HUES48 (cell line): ENCODE measurements at regions not wholly inside any gene's neighbourhood (a gene's known extent, or its start where the extent isn't known, plus 50 kb on each side); places are given as distances from the start of the nearest gene placed in this dataset.
"Not testable (repeated sequence)": the region's sequence is repeated elsewhere in the genome, so short reads cannot be mapped to it uniquely, and the experiment has no call there.

ENCODE experiments used
- H3K27ac ChIP-seq: one replicate; pipeline ENCODE4 v1.7.0; 2013; ENCODE audit warnings: low read depth, low read length, inconsistent platforms
- H3K27me3 ChIP-seq: 2 replicates; pipeline ENCODE4 v1.6.1; 2013; ENCODE audit warnings: mild to moderate bottlenecking, low read length; ENCODE audit not compliant: control insufficient read depth, insufficient read depth
- H3K36me3 ChIP-seq: 2 replicates; pipeline ENCODE4 v1.6.1; 2013; ENCODE audit warnings: low read length; ENCODE audit not compliant: control insufficient read depth, insufficient read depth
- H3K4me1 ChIP-seq: 2 replicates; pipeline ENCODE4 v1.6.1; 2013; ENCODE audit warnings: mild to moderate bottlenecking, low read length; ENCODE audit not compliant: control insufficient read depth, insufficient read depth
- H3K4me3 ChIP-seq: 2 replicates; pipeline ENCODE4 v1.5.1; 2013; ENCODE audit warnings: mild to moderate bottlenecking, low read depth, low read length
- H3K9ac ChIP-seq: 2 replicates; pipeline ENCODE4 v1.6.1; 2013; ENCODE audit warnings: mild to moderate bottlenecking, low read depth, low read length, moderate library complexity
- H3K9me3 ChIP-seq: 2 replicates; pipeline ENCODE4 v1.6.1; 2013; ENCODE audit warnings: low read length; ENCODE audit not compliant: control insufficient read depth, insufficient read depth

GRCh38 chr14:97106609-97107008 is 309.4 kb downstream of the VRK1 start:
- Histone ChIP-seq H3K9me3 (no peaks in the 10 kb centered on the region), H3K27me3 (no peaks in the 10 kb centered on the region), H3K4me1 (no peaks in the 10 kb centered on the region), H3K4me3 (no peak overlapping the region), H3K27ac (no peak overlapping the region), H3K9ac (no peak overlapping the region), H3K36me3 (no peaks in the 10 kb centered on the region)

- Histone ChIP-seq H3K36me3 (no peaks in the 10 kb centered on the region), H3K9me3 (no peaks in the 10 kb centered on the region), H3K4me3 (no peak overlapping the region), H3K9ac (no peak overlapping the region), H3K27ac (no peak overlapping the region), H3K27me3 (no peaks in the 10 kb centered on the region), H3K4me1 (no peaks in the 10 kb centered on the region)
These were observed 309.9 kb downstream of the VRK1 start for GRCh38 chr14:97107080-97107479.

- Histone ChIP-seq H3K9me3 (no peaks in the 10 kb centered on the region), H3K36me3 (no peaks in the 10 kb centered on the region), H3K9ac (no peak overlapping the region), H3K27me3 (no peaks in the 10 kb centered on the region), H3K4me1 (no peaks in the 10 kb centered on the region), H3K4me3 (no peak overlapping the region), H3K27ac (no peak overlapping the region)
These were observed 310.6 kb downstream of the VRK1 start for GRCh38 chr14:97107760-97108159.

- Histone ChIP-seq H3K9ac (no peak overlapping the region), H3K27me3 (no peaks in the 10 kb centered on the region), H3K4me3 (no peak overlapping the region), H3K9me3 (no peaks in the 10 kb centered on the region), H3K27ac (no peak overlapping the region), H3K4me1 (no peaks in the 10 kb centered on the region), H3K36me3 (no peaks in the 10 kb centered on the region)
These were observed 312.1 kb downstream of the VRK1 start for GRCh38 chr14:97109234-97109633.

- no peaks in the 10 kb centered on the region for H3K36me3 ChIP-seq
- no peaks in the 10 kb centered on the region for H3K9me3 ChIP-seq
- no peak overlapping the region for H3K27ac ChIP-seq
- no peaks in the 10 kb centered on the region for H3K4me1 ChIP-seq
- no peak overlapping the region for H3K4me3 ChIP-seq
- no peaks in the 10 kb centered on the region for H3K27me3 ChIP-seq
- H3K9ac ChIP-seq, result no peak overlapping the region
These were observed 316.2 kb downstream of the VRK1 start for GRCh38 chr14:97113339-97113738.

- Histone ChIP-seq H3K36me3 (no peaks in the 10 kb centered on the region), H3K4me3 (no peak overlapping the region), H3K9ac (no peak overlapping the region), H3K27me3 (no peaks in the 10 kb centered on the region), H3K9me3 (no peaks in the 10 kb centered on the region), H3K27ac (no peak overlapping the region), H3K4me1 (no peaks in the 10 kb centered on the region)
These were observed 319.4 kb downstream of the VRK1 start for GRCh38 chr14:97116546-97116945.

- no peaks in the 10 kb centered on the region for H3K9me3 ChIP-seq
- no peaks in the 10 kb centered on the region for H3K36me3 ChIP-seq
These were observed 320.5 kb downstream of the VRK1 start for GRCh38 chr14:97117693-97118092.

GRCh38 chr14:97120204-97120603 is 323.0 kb downstream of the VRK1 start:
- Histone ChIP-seq H3K9me3 (no peaks in the 10 kb centered on the region), H3K27ac (no peak overlapping the region), H3K9ac (no peak overlapping the region), H3K36me3 (no peaks in the 10 kb centered on the region), H3K4me3 (no peak overlapping the region), H3K4me1 (no peaks in the 10 kb centered on the region), H3K27me3 (no peaks in the 10 kb centered on the region)

More at GRCh38 chr14:97117693-97118092, 320.5 kb downstream of the VRK1 start:
- no peak overlapping the region for H3K4me3 ChIP-seq
- H3K9ac ChIP-seq, result no peak overlapping the region
- H3K4me1 ChIP-seq, result no peaks in the 10 kb centered on the region
- H3K27ac ChIP-seq, result no peak overlapping the region
- no peaks in the 10 kb centered on the region for H3K27me3 ChIP-seq

GRCh38 chr14:97120611-97121031 is 323.4 kb downstream of the VRK1 start:
- no peaks in the 10 kb centered on the region for H3K27me3 ChIP-seq

GRCh38 chr14:97129639-97130038 is 332.5 kb downstream of the VRK1 start:
- Histone ChIP-seq H3K9me3 (no peaks in the 10 kb centered on the region), H3K27ac (no peak overlapping the region), H3K36me3 (no peaks in the 10 kb centered on the region), H3K9ac (no peak overlapping the region), H3K4me3 (no peak overlapping the region), H3K4me1 (no peaks in the 10 kb centered on the region), H3K27me3 (no peaks in the 10 kb centered on the region)

More at GRCh38 chr14:97120611-97121031, 323.4 kb downstream of the VRK1 start:
- H3K36me3 ChIP-seq, result no peaks in the 10 kb centered on the region
- H3K9me3 ChIP-seq, result no peaks in the 10 kb centered on the region
- no peak overlapping the region for H3K4me3 ChIP-seq
- no peak overlapping the region for H3K27ac ChIP-seq
- no peaks in the 10 kb centered on the region for H3K4me1 ChIP-seq
- no peak overlapping the region for H3K9ac ChIP-seq

- not testable (repeated sequence) for H3K9ac ChIP-seq, H3K27ac ChIP-seq
These were observed 338.7 kb downstream of the VRK1 start for GRCh38 chr14:97135847-97136246.

GRCh38 chr14:97137705-97138104 is 340.5 kb downstream of the VRK1 start:
- Histone ChIP-seq H3K9ac (no peak overlapping the region), H3K27me3 (no peaks in the 10 kb centered on the region), H3K4me3 (no peak overlapping the region), H3K27ac (no peak overlapping the region), H3K36me3 (no peaks in the 10 kb centered on the region), H3K4me1 (no peaks in the 10 kb centered on the region), H3K9me3 (no peaks in the 10 kb centered on the region)

More at GRCh38 chr14:97135847-97136246, 338.7 kb downstream of the VRK1 start:
- H3K27me3 ChIP-seq, H3K9me3 ChIP-seq, H3K4me3 ChIP-seq, H3K4me1 ChIP-seq, H3K36me3 ChIP-seq: not testable (repeated sequence)
